ENCODE measurements at regions not wholly inside any gene's neighbourhood (a gene's known extent, or its start where the extent isn't known, plus 50 kb on each side); places are given as distances from the start of the nearest gene placed in this dataset.

- H3K27me3 Mint-ChIP-seq (ENCODE audit: low read depth), result no peaks in the 10 kb centered on the region
- no peak overlapping the region for H3K27ac Mint-ChIP-seq
- no peak for TF ChIP-seq CTCF (IDR thresholded peaks at IDR 0.05; ENCODE audit: unreplicated experiment in 3 of 3)
- H3K4me3 Mint-ChIP-seq, result no peak overlapping the region
- no peaks in the 10 kb centered on the region for H3K36me3 Mint-ChIP-seq (ENCODE audit: low read depth)
- peaks cover 5% of the 10 kb centered on the region for H3K4me1 Mint-ChIP-seq
- peaks cover 6% of the 10 kb centered on the region for H3K9me3 Mint-ChIP-seq
Observed at GRCh38 chr11:24246715-24247114, 250.1 kb upstream of the LUZP2 start.

GRCh38 chr11:24247846-24248245 lies 249.0 kb upstream of the LUZP2 start:
- H3K36me3 Mint-ChIP-seq (ENCODE audit: low read depth), result no peaks in the 10 kb centered on the region
- no peak for TF ChIP-seq CTCF (IDR thresholded peaks at IDR 0.05; ENCODE audit: unreplicated experiment in 3 of 3)
- peaks cover 5% of the 10 kb centered on the region for H3K4me1 Mint-ChIP-seq
- H3K4me3 Mint-ChIP-seq, result no peak overlapping the region
- H3K27ac Mint-ChIP-seq, result no peak overlapping the region
- H3K27me3 Mint-ChIP-seq (ENCODE audit: low read depth), result no peaks in the 10 kb centered on the region
- peaks cover 6% of the 10 kb centered on the region for H3K9me3 Mint-ChIP-seq

GRCh38 chr11:24249921-24250320 lies 246.9 kb upstream of the LUZP2 start:
- H3K36me3 Mint-ChIP-seq (ENCODE audit: low read depth), result no peaks in the 10 kb centered on the region
- no peaks in the 10 kb centered on the region for H3K9me3 Mint-ChIP-seq
- no peak overlapping the region for H3K27ac Mint-ChIP-seq
- TF ChIP-seq CTCF (IDR thresholded peaks at IDR 0.05; ENCODE audit: unreplicated experiment in 3 of 3), result no peak
- H3K4me3 Mint-ChIP-seq, result no peak overlapping the region
- H3K4me1 Mint-ChIP-seq, result peaks cover 5% of the 10 kb centered on the region
- no peaks in the 10 kb centered on the region for H3K27me3 Mint-ChIP-seq (ENCODE audit: low read depth)

- Mint-ChIP-seq H3K9me3 (no peaks in the 10 kb centered on the region), H3K27ac (no peak overlapping the region), H3K36me3 (ENCODE audit: low read depth) (no peaks in the 10 kb centered on the region), H3K27me3 (ENCODE audit: low read depth) (no peaks in the 10 kb centered on the region), H3K4me1 (no peaks in the 10 kb centered on the region), H3K4me3 (no peak overlapping the region)
- TF ChIP-seq CTCF (IDR thresholded peaks at IDR 0.05; ENCODE audit: unreplicated experiment in 3 of 3), result no peak
Observed at GRCh38 chr11:24253237-24253760, 243.6 kb upstream of the LUZP2 start.

GRCh38 chr11:24264868-24265267 lies 232.0 kb upstream of the LUZP2 start:
- H3K36me3 Mint-ChIP-seq (ENCODE audit: low read depth), result no peaks in the 10 kb centered on the region
- no peaks in the 10 kb centered on the region for H3K4me1 Mint-ChIP-seq
- no peak overlapping the region for H3K4me3 Mint-ChIP-seq
- no peak for TF ChIP-seq CTCF (IDR thresholded peaks at IDR 0.05; ENCODE audit: unreplicated experiment in 3 of 3)
- peaks cover 10% of the 10 kb centered on the region for H3K9me3 Mint-ChIP-seq
- no peak overlapping the region for H3K27ac Mint-ChIP-seq
- H3K27me3 Mint-ChIP-seq (ENCODE audit: low read depth), result no peaks in the 10 kb centered on the region

- Mint-ChIP-seq H3K36me3 (ENCODE audit: low read depth) (no peaks in the 10 kb centered on the region), H3K9me3 (peaks cover 10% of the 10 kb centered on the region), H3K27me3 (ENCODE audit: low read depth) (no peaks in the 10 kb centered on the region), H3K27ac (peak overlapping the region in 1 of 3 experiments; percentile 1), H3K4me3 (no peak overlapping the region), H3K4me1 (no peaks in the 10 kb centered on the region)
- no peak for TF ChIP-seq CTCF (IDR thresholded peaks at IDR 0.05; ENCODE audit: unreplicated experiment in 3 of 3)
Observed at GRCh38 chr11:24267014-24267413, 229.8 kb upstream of the LUZP2 start.
